ENCODE measurements at regions not wholly inside any gene's neighbourhood (a gene's known extent, or its start where the extent isn't known, plus 50 kb on each side); places are given as distances from the start of the nearest gene placed in this dataset.

DNA sequence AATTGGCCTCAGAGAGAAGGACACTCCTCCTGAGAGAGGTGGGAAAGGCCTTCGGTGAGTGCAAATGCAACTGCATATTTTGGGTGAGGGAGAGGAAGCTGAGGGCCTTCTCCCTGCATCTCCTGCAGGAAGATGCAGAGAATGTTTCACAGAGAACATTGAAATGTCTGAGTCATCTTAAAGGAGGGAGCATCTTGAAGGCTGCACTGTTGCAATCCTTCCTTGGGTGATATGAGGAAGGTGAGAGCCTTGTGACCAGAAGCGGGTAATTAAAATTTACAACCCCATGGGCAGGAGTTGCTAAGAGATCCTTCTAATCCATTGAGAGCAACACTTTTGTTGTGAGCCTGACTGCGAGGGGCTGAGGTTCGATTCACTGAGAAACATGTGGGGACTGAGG is 375.7 kb upstream of the MARCKS start:
- no peak overlapping the region for H2AFZ ChIP-seq (ENCODE audit: low read depth)
- H3K9ac ChIP-seq: no peak overlapping the region
- H3K27me3 ChIP-seq (ENCODE audit: insufficient read depth): no peaks in the 10 kb centered on the region
- H3K4me3 ChIP-seq (ENCODE audit: low read depth in 2 of 2, low read length in 1 of 2): no peak overlapping the region
- H3K9me2 ChIP-seq: no peaks in the 10 kb centered on the region
- TF ChIP-seq, protein P1, sequence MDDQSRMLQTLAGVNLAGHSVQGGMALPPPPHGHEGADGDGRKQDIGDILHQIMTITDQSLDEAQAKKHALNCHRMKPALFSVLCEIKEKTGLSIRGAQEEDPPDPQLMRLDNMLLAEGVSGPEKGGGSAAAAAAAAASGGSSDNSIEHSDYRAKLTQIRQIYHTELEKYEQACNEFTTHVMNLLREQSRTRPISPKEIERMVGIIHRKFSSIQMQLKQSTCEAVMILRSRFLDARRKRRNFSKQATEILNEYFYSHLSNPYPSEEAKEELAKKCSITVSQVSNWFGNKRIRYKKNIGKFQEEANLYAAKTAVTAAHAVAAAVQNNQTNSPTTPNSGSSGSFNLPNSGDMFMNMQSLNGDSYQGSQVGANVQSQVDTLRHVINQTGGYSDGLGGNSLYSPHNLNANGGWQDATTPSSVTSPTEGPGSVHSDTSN (IDR thresholded peaks at IDR 0.05): no peak
- TF ChIP-seq RCOR1 (IDR thresholded peaks at IDR 0.05; ENCODE audit: low read length) (no peak), POLR2AphosphoS5 (IDR thresholded peaks at IDR 0.05; ENCODE audit: low read depth, low read length) (no peak), RAD21 (IDR thresholded peaks at IDR 0.05; ENCODE audit: low read length) (no peak), EZH2phosphoT487 (IDR thresholded peaks at IDR 0.05; ENCODE audit: borderline replicate concordance, low read depth) (no peak), FOXJ3 (CRISPR knock-in tag; IDR thresholded peaks at IDR 0.05) (no peak), JUND (IDR thresholded peaks at IDR 0.05) (no peak), YY1 (IDR thresholded peaks at IDR 0.05; ENCODE audit: low read depth) (no peak), NFIC (IDR thresholded peaks at IDR 0.05; ENCODE audit: borderline replicate concordance) (no peak), FOXM1 (IDR thresholded peaks at IDR 0.05; ENCODE audit: low read depth) (no peak), SMC3 (IDR thresholded peaks at IDR 0.05; ENCODE audit: low read depth, low read length) (no peak), CHD2 (IDR thresholded peaks at IDR 0.05; ENCODE audit: low read length, partially characterized antibody) (no peak), FOSL2 (IDR thresholded peaks at IDR 0.05; ENCODE audit: borderline replicate concordance, low read depth) (no peak)
- TF ChIP-seq, protein P2, sequence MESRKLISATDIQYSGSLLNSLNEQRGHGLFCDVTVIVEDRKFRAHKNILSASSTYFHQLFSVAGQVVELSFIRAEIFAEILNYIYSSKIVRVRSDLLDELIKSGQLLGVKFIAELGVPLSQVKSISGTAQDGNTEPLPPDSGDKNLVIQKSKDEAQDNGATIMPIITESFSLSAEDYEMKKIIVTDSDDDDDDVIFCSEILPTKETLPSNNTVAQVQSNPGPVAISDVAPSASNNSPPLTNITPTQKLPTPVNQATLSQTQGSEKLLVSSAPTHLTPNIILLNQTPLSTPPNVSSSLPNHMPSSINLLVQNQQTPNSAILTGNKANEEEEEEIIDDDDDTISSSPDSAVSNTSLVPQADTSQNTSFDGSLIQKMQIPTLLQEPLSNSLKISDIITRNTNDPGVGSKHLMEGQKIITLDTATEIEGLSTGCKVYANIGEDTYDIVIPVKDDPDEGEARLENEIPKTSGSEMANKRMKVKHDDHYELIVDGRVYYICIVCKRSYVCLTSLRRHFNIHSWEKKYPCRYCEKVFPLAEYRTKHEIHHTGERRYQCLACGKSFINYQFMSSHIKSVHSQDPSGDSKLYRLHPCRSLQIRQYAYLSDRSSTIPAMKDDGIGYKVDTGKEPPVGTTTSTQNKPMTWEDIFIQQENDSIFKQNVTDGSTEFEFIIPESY (IDR thresholded peaks at IDR 0.05; ENCODE audit: borderline replicate concordance, low read depth): no peak
- TF ChIP-seq, protein P3, sequence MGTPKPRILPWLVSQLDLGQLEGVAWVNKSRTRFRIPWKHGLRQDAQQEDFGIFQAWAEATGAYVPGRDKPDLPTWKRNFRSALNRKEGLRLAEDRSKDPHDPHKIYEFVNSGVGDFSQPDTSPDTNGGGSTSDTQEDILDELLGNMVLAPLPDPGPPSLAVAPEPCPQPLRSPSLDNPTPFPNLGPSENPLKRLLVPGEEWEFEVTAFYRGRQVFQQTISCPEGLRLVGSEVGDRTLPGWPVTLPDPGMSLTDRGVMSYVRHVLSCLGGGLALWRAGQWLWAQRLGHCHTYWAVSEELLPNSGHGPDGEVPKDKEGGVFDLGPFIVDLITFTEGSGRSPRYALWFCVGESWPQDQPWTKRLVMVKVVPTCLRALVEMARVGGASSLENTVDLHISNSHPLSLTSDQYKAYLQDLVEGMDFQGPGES (IDR thresholded peaks at IDR 0.05; ENCODE audit: low read depth, low read length): no peak
- TF ChIP-seq, protein P4, sequence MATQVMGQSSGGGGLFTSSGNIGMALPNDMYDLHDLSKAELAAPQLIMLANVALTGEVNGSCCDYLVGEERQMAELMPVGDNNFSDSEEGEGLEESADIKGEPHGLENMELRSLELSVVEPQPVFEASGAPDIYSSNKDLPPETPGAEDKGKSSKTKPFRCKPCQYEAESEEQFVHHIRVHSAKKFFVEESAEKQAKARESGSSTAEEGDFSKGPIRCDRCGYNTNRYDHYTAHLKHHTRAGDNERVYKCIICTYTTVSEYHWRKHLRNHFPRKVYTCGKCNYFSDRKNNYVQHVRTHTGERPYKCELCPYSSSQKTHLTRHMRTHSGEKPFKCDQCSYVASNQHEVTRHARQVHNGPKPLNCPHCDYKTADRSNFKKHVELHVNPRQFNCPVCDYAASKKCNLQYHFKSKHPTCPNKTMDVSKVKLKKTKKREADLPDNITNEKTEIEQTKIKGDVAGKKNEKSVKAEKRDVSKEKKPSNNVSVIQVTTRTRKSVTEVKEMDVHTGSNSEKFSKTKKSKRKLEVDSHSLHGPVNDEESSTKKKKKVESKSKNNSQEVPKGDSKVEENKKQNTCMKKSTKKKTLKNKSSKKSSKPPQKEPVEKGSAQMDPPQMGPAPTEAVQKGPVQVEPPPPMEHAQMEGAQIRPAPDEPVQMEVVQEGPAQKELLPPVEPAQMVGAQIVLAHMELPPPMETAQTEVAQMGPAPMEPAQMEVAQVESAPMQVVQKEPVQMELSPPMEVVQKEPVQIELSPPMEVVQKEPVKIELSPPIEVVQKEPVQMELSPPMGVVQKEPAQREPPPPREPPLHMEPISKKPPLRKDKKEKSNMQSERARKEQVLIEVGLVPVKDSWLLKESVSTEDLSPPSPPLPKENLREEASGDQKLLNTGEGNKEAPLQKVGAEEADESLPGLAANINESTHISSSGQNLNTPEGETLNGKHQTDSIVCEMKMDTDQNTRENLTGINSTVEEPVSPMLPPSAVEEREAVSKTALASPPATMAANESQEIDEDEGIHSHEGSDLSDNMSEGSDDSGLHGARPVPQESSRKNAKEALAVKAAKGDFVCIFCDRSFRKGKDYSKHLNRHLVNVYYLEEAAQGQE (IDR thresholded peaks at IDR 0.05; ENCODE audit: low read depth, low read length): no peak
- H3K4me2 ChIP-seq: no peak overlapping the region
- H3K9me3 ChIP-seq: no peaks in the 10 kb centered on the region
- WGBS (ENCODE audit: low lambda C conversion rate): 93% methylated on average over 4 of the region's 4 CpGs
- H3K4me1 ChIP-seq (ENCODE audit: control insufficient read depth in 1 of 2, insufficient read depth in 2 of 2, low read depth in 1 of 2, low read length in 1 of 2): no peaks in the 10 kb centered on the region
- H3K36me3 ChIP-seq (replicated peaks in 1 of 2; ENCODE audit: control insufficient read depth in 1 of 2, insufficient read depth in 2 of 2, low read length in 1 of 2): no peaks in the 10 kb centered on the region
- CTCF ChIA-PET: no interaction called here
- H3F3A ChIP-seq (replicated peaks; ENCODE audit: insufficient read depth): peaks cover 5% of the 10 kb centered on the region
- DNase-seq: no peak
- H3K79me2 ChIP-seq (ENCODE audit: insufficient read depth): no peaks in the 10 kb centered on the region
- H4K20me1 ChIP-seq (ENCODE audit: insufficient read depth): no peaks in the 10 kb centered on the region
- POLR2A ChIA-PET: no interaction called here
- H3K27ac ChIP-seq (ENCODE audit: low read depth in 2 of 2, low read length in 1 of 2): no peak overlapping the region

Data from SK-N-SH (cell line).